ENCODE measurements at regions not wholly inside any gene's neighbourhood (a gene's known extent, or its start where the extent isn't known, plus 50 kb on each side); places are given as distances from the start of the nearest gene placed in this dataset.

- H3K9me3 Mint-ChIP-seq = peaks cover 8 to 10% of the 10 kb centered on the region in 2 donors
- no peak for ATAC-seq (replicated peaks in 1 of 2)
- H3K4me1 Mint-ChIP-seq (ENCODE audit: low read depth) = no peaks in the 10 kb centered on the region
- peaks cover 0 to 5% of the 10 kb centered on the region in 2 donors for H3K36me3 Mint-ChIP-seq (ENCODE audit: insufficient read depth in 2 of 2)
- no peaks in the 10 kb centered on the region for H3K27me3 Mint-ChIP-seq (ENCODE audit: low read depth)
- no peak overlapping the region for H3K4me3 Mint-ChIP-seq
- DNase-seq = no peak
- no peak overlapping the region for H3K27ac Mint-ChIP-seq
These were observed 986.5 kb downstream of the ROBO2 start for GRCh38 chr3:78026318-78026828.

GRCh38 chr3:78029775-78030174 lies 989.9 kb downstream of the ROBO2 start:
- Mint-ChIP-seq H3K36me3 (ENCODE audit: insufficient read depth in 2 of 2) (no peaks in the 10 kb centered on the region), H3K4me1 (ENCODE audit: low read depth) (no peaks in the 10 kb centered on the region), H3K9me3 (peaks cover 0 to 7% of the 10 kb centered on the region in 2 donors), H3K4me3 (no peak overlapping the region), H3K27ac (no peak overlapping the region), H3K27me3 (ENCODE audit: low read depth) (no peaks in the 10 kb centered on the region)
- no peak for ATAC-seq (replicated peaks in 1 of 2)
- no peak for DNase-seq

- Mint-ChIP-seq H3K4me1 (ENCODE audit: low read depth) (no peaks in the 10 kb centered on the region), H3K27me3 (ENCODE audit: low read depth) (no peaks in the 10 kb centered on the region), H3K27ac (peak overlapping the region; percentile 48), H3K9me3 (peaks cover 6 to 12% of the 10 kb centered on the region in 2 donors), H3K36me3 (ENCODE audit: insufficient read depth in 2 of 2) (no peaks in the 10 kb centered on the region), H3K4me3 (no peak overlapping the region)
- ATAC-seq (replicated peaks in 1 of 2) (no peak), DNase-seq (no peak)
These were observed 995.3 kb downstream of the ROBO2 start for GRCh38 chr3:78035131-78035641.

GRCh38 chr3:78041486-78041885 lies 1001.6 kb downstream of the ROBO2 start:
- Mint-ChIP-seq H3K36me3 (ENCODE audit: insufficient read depth in 2 of 2) (no peaks in the 10 kb centered on the region), H3K27ac (no peak overlapping the region), H3K4me3 (no peak overlapping the region), H3K27me3 (ENCODE audit: low read depth) (no peaks in the 10 kb centered on the region), H3K4me1 (ENCODE audit: low read depth) (no peaks in the 10 kb centered on the region), H3K9me3 (peaks cover 11% of the 10 kb centered on the region in 2 donors)
- DNase-seq (no peak), ATAC-seq (replicated peaks in 1 of 2) (no peak)

GRCh38 chr3:78046566-78046965 lies 1006.7 kb downstream of the ROBO2 start:
- DNase-seq (no peak), ATAC-seq (replicated peaks in 1 of 2) (no peak)
- H3K27me3 Mint-ChIP-seq (ENCODE audit: low read depth) = no peaks in the 10 kb centered on the region
- H3K36me3 Mint-ChIP-seq (ENCODE audit: insufficient read depth in 2 of 2) = no peaks in the 10 kb centered on the region
- no peak overlapping the region for H3K4me3 Mint-ChIP-seq
- H3K4me1 Mint-ChIP-seq (ENCODE audit: low read depth) = no peaks in the 10 kb centered on the region
- H3K9me3 Mint-ChIP-seq = peaks cover 8 to 10% of the 10 kb centered on the region in 2 donors
- no peak overlapping the region for H3K27ac Mint-ChIP-seq

- Mint-ChIP-seq H3K36me3 (ENCODE audit: insufficient read depth in 2 of 2) (no peaks in the 10 kb centered on the region), H3K27ac (no peak overlapping the region), H3K27me3 (ENCODE audit: low read depth) (no peaks in the 10 kb centered on the region), H3K4me3 (no peak overlapping the region), H3K9me3 (peaks cover 6 to 11% of the 10 kb centered on the region in 2 donors), H3K4me1 (ENCODE audit: low read depth) (no peaks in the 10 kb centered on the region)
- DNase-seq (no peak), ATAC-seq (replicated peaks in 1 of 2) (no peak)
These were observed 1008.8 kb downstream of the ROBO2 start for GRCh38 chr3:78048698-78049097.

GRCh38 chr3:78049521-78049920 lies 1009.6 kb downstream of the ROBO2 start:
- ATAC-seq (replicated peaks in 1 of 2) = no peak
- Mint-ChIP-seq H3K4me3 (no peak overlapping the region), H3K4me1 (ENCODE audit: low read depth) (no peaks in the 10 kb centered on the region), H3K27ac (no peak overlapping the region), H3K9me3 (peaks cover 4 to 8% of the 10 kb centered on the region in 2 donors), H3K36me3 (ENCODE audit: insufficient read depth in 2 of 2) (no peaks in the 10 kb centered on the region), H3K27me3 (ENCODE audit: low read depth) (no peaks in the 10 kb centered on the region)
- no peak for DNase-seq

GRCh38 chr3:78050276-78051065 lies 1010.6 kb downstream of the ROBO2 start:
- DNase-seq (no peak), ATAC-seq (replicated peaks in 1 of 2) (no peak)
- no peaks in the 10 kb centered on the region for H3K4me1 Mint-ChIP-seq (ENCODE audit: low read depth)
- peaks cover 0 to 7% of the 10 kb centered on the region in 2 donors for H3K9me3 Mint-ChIP-seq
- no peaks in the 10 kb centered on the region for H3K27me3 Mint-ChIP-seq (ENCODE audit: low read depth)
- H3K36me3 Mint-ChIP-seq (ENCODE audit: insufficient read depth in 2 of 2) = no peaks in the 10 kb centered on the region
- H3K27ac Mint-ChIP-seq = no peak overlapping the region
- H3K4me3 Mint-ChIP-seq = no peak overlapping the region

- no peaks in the 10 kb centered on the region for H3K4me1 Mint-ChIP-seq (ENCODE audit: low read depth)
- H3K4me3 Mint-ChIP-seq = no peak overlapping the region
- H3K27ac Mint-ChIP-seq = no peak overlapping the region
- ATAC-seq (replicated peaks in 1 of 2) (no peak), DNase-seq (no peak)
- no peaks in the 10 kb centered on the region for H3K27me3 Mint-ChIP-seq (ENCODE audit: low read depth)
- peaks cover 0 to 2% of the 10 kb centered on the region in 2 donors for H3K36me3 Mint-ChIP-seq (ENCODE audit: insufficient read depth in 2 of 2)
- peaks cover 0 to 8% of the 10 kb centered on the region in 2 donors for H3K9me3 Mint-ChIP-seq
These were observed 1012.8 kb downstream of the ROBO2 start for GRCh38 chr3:78052746-78053145.

- H3K27ac Mint-ChIP-seq = no peak overlapping the region
- no peak for ATAC-seq (replicated peaks in 1 of 2)
- no peak overlapping the region for H3K4me3 Mint-ChIP-seq
These were observed 1026.4 kb downstream of the ROBO2 start for GRCh38 chr3:78066287-78066686.

GRCh38 chr3:78070188-78070587 lies 1030.3 kb downstream of the ROBO2 start:
- no peak overlapping the region for H3K27ac Mint-ChIP-seq
- no peak overlapping the region for H3K4me3 Mint-ChIP-seq
- ATAC-seq (replicated peaks in 1 of 2) = no peak
- H3K9me3 Mint-ChIP-seq = peaks cover 3 to 11% of the 10 kb centered on the region in 2 donors
- H3K4me1 Mint-ChIP-seq (ENCODE audit: low read depth) = no peaks in the 10 kb centered on the region
- no peaks in the 10 kb centered on the region for H3K27me3 Mint-ChIP-seq (ENCODE audit: low read depth)
- no peak for DNase-seq
- no peaks in the 10 kb centered on the region for H3K36me3 Mint-ChIP-seq (ENCODE audit: insufficient read depth in 2 of 2)

More at GRCh38 chr3:78066287-78066686, 1026.4 kb downstream of the ROBO2 start:
- Mint-ChIP-seq H3K27me3 (ENCODE audit: low read depth) (no peaks in the 10 kb centered on the region), H3K36me3 (ENCODE audit: insufficient read depth in 2 of 2) (no peaks in the 10 kb centered on the region), H3K9me3 (peaks cover 3 to 10% of the 10 kb centered on the region in 2 donors), H3K4me1 (ENCODE audit: low read depth) (no peaks in the 10 kb centered on the region)
- no peak for DNase-seq

- no peak for DNase-seq
- H3K4me3 Mint-ChIP-seq = no peak overlapping the region
- H3K36me3 Mint-ChIP-seq (ENCODE audit: insufficient read depth in 2 of 2) = no peaks in the 10 kb centered on the region
- no peaks in the 10 kb centered on the region for H3K4me1 Mint-ChIP-seq (ENCODE audit: low read depth)
- no peak overlapping the region for H3K27ac Mint-ChIP-seq
- H3K9me3 Mint-ChIP-seq = peaks cover 8 to 11% of the 10 kb centered on the region in 2 donors
- no peaks in the 10 kb centered on the region for H3K27me3 Mint-ChIP-seq (ENCODE audit: low read depth)
- ATAC-seq (replicated peaks in 1 of 2) = no peak
These were observed 1036.5 kb downstream of the ROBO2 start for GRCh38 chr3:78076379-78076778.

- H3K36me3 Mint-ChIP-seq (ENCODE audit: insufficient read depth in 2 of 2) = no peaks in the 10 kb centered on the region
- H3K27ac Mint-ChIP-seq = no peak overlapping the region
- no peaks in the 10 kb centered on the region for H3K4me1 Mint-ChIP-seq (ENCODE audit: low read depth)
- H3K9me3 Mint-ChIP-seq = peaks cover 8 to 11% of the 10 kb centered on the region in 2 donors
- H3K27me3 Mint-ChIP-seq (ENCODE audit: low read depth) = no peaks in the 10 kb centered on the region
- no peak overlapping the region for H3K4me3 Mint-ChIP-seq
- ATAC-seq (replicated peaks in 1 of 2) (no peak), DNase-seq (no peak)
These were observed 1037.3 kb downstream of the ROBO2 start for GRCh38 chr3:78077178-78077577.
